ENCODE measurements at regions not wholly inside any gene's neighbourhood (a gene's known extent, or its start where the extent isn't known, plus 50 kb on each side); places are given as distances from the start of the nearest gene placed in this dataset.

DNA sequence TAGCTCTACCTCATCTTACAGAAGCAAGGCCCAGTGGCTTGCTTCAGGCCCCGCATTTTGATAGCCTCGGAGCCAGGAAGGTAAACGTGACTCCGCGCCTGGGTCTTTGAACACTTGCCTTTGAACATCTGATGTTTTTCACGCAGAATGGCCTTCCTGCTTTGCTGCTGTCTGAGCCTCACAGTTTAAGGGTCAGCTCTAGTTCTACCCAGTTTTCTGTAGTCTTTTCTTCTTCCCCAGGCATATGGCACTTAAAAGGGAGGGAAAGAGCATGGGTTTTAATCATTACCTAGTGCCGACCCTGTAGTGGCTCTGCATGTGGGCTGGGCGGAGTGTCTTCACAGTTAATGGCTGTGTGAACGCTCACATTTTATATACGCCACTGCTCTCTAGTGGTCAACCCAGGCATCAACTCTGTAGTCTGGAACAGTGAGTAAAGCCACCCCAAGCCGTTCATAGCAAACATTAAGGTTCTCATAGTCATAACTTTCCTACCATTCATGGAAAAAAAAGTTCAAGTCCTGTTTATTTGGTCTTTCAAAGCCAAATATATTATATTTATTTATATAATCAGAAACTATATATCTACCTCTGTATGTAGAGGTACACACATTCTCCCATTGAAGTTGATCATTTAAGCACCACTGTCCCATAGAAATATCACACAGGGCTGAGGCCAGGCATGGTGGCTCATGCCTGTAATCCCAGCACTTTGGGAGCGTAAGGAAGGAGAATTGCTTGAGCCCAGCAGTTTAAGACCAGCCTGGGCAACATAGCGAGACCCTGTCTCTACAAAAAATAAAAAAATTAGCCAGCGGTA lies 78.1 kb downstream of the IER5 start (continued):
- TF ChIP-seq ZBTB34 (CRISPR knock-in tag; IDR thresholded peaks at IDR 0.05) (no peak), ZNF766 (CRISPR knock-in tag; IDR thresholded peaks at IDR 0.05; ENCODE audit: borderline replicate concordance) (no peak), MTF2 (CRISPR knock-in tag; IDR thresholded peaks at IDR 0.05; ENCODE audit: borderline replicate concordance) (no peak), NPAS2 (CRISPR knock-in tag; IDR thresholded peaks at IDR 0.05; ENCODE audit: borderline replicate concordance) (no peak), ZNF556 (CRISPR knock-in tag; IDR thresholded peaks at IDR 0.05; ENCODE audit: borderline replicate concordance) (no peak), STAG1 (CRISPR knock-in tag; IDR thresholded peaks at IDR 0.05) (peak; percentile 94), ZNF282 (IDR thresholded peaks at IDR 0.05; ENCODE audit: partially characterized antibody) (no peak), ZNF790 (CRISPR knock-in tag; IDR thresholded peaks at IDR 0.05; ENCODE audit: borderline replicate concordance) (no peak), MYNN (CRISPR knock-in tag; IDR thresholded peaks at IDR 0.05; ENCODE audit: low read depth) (no peak), CERS6 (CRISPR knock-in tag; IDR thresholded peaks at IDR 0.05) (no peak), GPBP1L1 (CRISPR knock-in tag; IDR thresholded peaks at IDR 0.05) (no peak), REL (CRISPR knock-in tag; conservative IDR thresholded peaks at IDR 0.05) (no peak), NCOA1 (CRISPR knock-in tag; IDR thresholded peaks at IDR 0.05) (no peak), GTF3A (CRISPR knock-in tag; conservative IDR thresholded peaks at IDR 0.05) (no peak), AGO1 (IDR thresholded peaks at IDR 0.05; ENCODE audit: low read depth, low read length, poor library complexity, severe bottlenecking) (no peak), BRD4 (CRISPR knock-in tag; IDR thresholded peaks at IDR 0.05) (no peak), SNRNP70 (IDR thresholded peaks at IDR 0.05; ENCODE audit: low read depth, low read length) (no peak), ZNF263 (CRISPR knock-in tag; IDR thresholded peaks at IDR 0.05) (no peak), RNF2 (conservative IDR thresholded peaks at IDR 0.05; ENCODE audit: low read depth) (0 out of 2 replicates have a peak, but pooled peaks have one; percentile 55), ZNF703 (CRISPR knock-in tag; IDR thresholded peaks at IDR 0.05; ENCODE audit: borderline replicate concordance) (no peak)
- TF ChIP-seq, protein P1, sequence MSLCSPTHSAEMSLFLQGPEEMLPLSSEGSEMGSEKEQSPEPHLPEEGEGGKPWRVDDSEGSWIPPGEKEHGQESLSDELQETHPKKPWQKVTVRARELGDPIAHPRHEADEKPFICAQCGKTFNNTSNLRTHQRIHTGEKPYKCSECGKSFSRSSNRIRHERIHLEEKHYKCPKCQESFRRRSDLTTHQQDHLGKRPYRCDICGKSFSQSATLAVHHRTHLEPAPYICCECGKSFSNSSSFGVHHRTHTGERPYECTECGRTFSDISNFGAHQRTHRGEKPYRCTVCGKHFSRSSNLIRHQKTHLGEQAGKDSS (CRISPR knock-in tag; IDR thresholded peaks at IDR 0.05; ENCODE audit: borderline replicate concordance, low read depth) = no peak
- TF ChIP-seq, protein P2, sequence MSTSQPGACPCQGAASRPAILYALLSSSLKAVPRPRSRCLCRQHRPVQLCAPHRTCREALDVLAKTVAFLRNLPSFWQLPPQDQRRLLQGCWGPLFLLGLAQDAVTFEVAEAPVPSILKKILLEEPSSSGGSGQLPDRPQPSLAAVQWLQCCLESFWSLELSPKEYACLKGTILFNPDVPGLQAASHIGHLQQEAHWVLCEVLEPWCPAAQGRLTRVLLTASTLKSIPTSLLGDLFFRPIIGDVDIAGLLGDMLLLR (CRISPR knock-in tag; IDR thresholded peaks at IDR 0.05) = no peak
- TF ChIP-seq, protein P3, sequence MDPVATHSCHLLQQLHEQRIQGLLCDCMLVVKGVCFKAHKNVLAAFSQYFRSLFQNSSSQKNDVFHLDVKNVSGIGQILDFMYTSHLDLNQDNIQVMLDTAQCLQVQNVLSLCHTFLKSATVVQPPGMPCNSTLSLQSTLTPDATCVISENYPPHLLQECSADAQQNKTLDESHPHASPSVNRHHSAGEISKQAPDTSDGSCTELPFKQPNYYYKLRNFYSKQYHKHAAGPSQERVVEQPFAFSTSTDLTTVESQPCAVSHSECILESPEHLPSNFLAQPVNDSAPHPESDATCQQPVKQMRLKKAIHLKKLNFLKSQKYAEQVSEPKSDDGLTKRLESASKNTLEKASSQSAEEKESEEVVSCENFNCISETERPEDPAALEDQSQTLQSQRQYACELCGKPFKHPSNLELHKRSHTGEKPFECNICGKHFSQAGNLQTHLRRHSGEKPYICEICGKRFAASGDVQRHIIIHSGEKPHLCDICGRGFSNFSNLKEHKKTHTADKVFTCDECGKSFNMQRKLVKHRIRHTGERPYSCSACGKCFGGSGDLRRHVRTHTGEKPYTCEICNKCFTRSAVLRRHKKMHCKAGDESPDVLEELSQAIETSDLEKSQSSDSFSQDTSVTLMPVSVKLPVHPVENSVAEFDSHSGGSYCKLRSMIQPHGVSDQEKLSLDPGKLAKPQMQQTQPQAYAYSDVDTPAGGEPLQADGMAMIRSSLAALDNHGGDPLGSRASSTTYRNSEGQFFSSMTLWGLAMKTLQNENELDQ (CRISPR knock-in tag; IDR thresholded peaks at IDR 0.05; ENCODE audit: borderline replicate concordance) = no peak
